Posterior vena cava (tissue), 2 donors: ENCODE measurements at regions not wholly inside any gene's neighbourhood (a gene's known extent, or its start where the extent isn't known, plus 50 kb on each side); places are given as distances from the start of the nearest gene placed in this dataset.
"Not testable (repeated sequence)": the region's sequence is repeated elsewhere in the genome, so short reads cannot be mapped to it uniquely, and the experiment has no call there.

Source experiments
- DNase-seq: peaks from one replicate; pipeline ENCODE4 v3.0.0-alpha.2; 2020; ENCODE audit warnings: low spot score
- intact Hi-C, 2 donors: fragments of 100-400 bp; cut with DNase I; formaldehyde crosslinking; loops; one replicate each; pipeline versions ENCODE4 v1.14.1 to v1.14.2; 2022 to 2023
- donor health status: DM: yes; HTN: yes; CAD: no.
- donor health status: DM: yes; HTN: yes; CAD: no.

DNA sequence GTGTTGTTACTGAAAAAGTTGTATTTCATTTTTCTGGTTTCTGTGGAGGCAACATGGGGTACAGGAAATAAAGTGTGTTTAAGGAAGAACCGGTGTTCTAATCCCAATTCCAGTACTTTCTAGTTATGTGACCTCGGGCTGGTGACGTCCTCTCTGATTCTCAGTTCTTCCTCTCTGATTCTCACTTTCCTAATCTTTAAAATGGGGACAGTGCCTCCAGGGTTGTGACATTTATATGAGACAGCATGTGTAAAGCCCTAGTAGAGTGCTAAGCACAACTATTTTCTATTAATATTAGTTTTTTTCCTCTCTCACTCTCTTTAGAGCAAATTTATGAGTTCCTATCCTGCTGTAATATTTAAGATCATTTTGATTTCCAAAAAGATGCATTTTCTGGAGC is 50.9 kb upstream of the PTPDC1 start:
- intact Hi-C loops, result no loop called here
- no peak for DNase-seq

DNA sequence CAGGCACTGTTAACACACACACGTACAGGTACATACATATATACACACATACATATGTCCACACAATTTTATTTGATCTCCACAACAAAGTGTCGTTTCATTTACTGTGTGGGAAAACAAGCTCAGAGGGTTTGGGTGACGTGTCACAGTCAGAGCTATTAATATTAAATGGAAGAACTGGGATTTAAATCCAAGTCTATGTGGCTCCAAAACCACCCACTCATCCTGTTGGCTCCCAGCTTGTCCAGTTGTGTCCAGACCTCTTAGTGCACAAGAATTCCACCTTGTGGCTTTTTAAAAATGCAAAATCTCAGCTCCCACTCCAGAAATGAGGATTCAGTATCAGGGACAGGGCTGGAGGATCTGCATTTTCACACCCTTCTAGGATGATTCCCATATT is 52.3 kb upstream of the PTPDC1 start:
- no peak for DNase-seq
- intact Hi-C loops, result no loop called here

GRCh38 chr9:94031380-94031779 is 52.9 kb upstream of the PTPDC1 start:
- intact Hi-C loops, result no loop called here
- no peak for DNase-seq

GRCh38 chr9:94030318-94031179 is 53.7 kb upstream of the PTPDC1 start:
- peak; percentile 96 for DNase-seq
- intact Hi-C loops, result no loop called here

GRCh38 chr9:94029932-94030317 is 54.3 kb upstream of the PTPDC1 start:
- no peak for DNase-seq
- intact Hi-C loops, result no loop called here

GRCh38 chr9:94026816-94027215 is 57.4 kb upstream of the PTPDC1 start:
- no peak for DNase-seq
- intact Hi-C loops, result no loop called here

- intact Hi-C loops, DNase-seq: not testable (repeated sequence)
Measured at GRCh38 chr9:94022476-94022875, 61.8 kb upstream of the PTPDC1 start.

DNA sequence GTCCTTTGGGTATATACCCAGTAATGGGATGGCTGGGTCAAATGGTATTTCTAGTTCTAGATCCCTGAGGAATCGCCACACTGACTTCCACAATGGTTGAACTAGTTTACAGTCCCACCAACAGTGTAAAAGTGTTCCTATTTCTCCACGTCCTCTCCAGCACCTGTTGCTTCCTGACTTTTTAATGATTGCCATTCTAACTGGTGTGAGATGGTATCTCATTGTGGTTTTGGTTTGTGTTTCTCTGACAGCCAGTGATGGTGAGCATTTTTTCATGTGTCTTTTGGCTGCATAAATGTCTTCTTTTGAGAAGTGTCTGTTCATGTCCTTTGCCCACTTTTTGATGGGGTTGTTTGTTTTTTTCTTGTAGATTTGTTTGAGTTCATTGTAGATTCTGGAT is 63.4 kb upstream of the PTPDC1 start:
- DNase-seq, intact Hi-C loops: not testable (repeated sequence)

GRCh38 chr9:94018628-94019027 is 63.5 kb upstream of the BARX1 start:
- DNase-seq, result no peak
- intact Hi-C loops, result no loop called here

- intact Hi-C loops, result no loop called here
- DNase-seq, result no peak
Measured at GRCh38 chr9:94017939-94018531, 62.9 kb upstream of the BARX1 start.

- intact Hi-C loops, result no loop called here
- DNase-seq, result no peak
Measured at GRCh38 chr9:94016744-94017143, 61.6 kb upstream of the BARX1 start.

DNA sequence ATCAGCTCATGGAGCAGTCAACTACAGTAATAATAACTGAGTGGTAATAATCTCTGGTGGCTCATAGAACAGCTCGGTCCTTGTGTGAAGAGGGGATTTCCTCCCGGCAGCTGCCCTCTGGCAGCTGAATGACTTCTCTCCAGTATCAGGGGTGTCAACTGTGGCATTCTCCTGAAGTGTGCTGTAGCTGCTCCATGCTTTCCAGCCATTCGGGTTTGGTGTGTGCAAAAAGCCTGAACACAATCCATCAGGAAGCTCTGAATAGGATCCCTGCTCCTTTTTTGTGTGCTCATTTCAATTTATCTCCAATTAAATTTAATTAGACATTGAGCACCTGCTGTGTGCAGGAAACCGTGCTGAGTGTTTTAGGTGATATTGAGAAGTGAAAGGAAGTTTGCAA is 59.8 kb upstream of the BARX1 start:
- intact Hi-C loops, result no loop called here
- no peak for DNase-seq

DNA sequence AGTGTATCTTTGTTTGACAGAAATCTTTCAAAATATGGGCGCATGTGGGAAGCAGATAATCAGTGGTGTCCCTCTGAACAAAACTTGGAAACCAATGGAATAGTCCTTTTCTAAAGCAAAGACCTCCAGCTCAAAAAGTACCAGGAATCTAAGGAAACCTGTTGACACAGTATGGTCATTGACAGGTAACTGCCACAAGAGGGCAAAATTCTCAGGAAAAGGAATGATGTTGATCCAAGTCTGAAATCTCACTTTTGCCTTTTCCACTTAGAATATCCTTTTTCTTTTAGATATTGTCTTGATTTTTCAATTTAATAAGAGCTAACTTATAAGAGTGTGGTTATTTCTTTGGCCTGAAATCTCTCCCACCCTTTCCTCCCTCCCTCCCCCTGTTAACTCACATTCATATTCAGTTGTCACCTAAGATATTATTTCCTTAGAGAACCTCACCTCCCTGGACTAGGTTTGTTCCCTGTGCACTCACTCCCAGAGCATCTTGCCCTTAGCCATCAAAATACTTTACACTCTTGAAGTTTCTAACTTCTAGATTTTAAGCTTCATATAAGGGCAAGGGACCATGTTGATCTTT is 59.0 kb upstream of the BARX1 start:
- no peak for DNase-seq
- intact Hi-C loops, result no loop called here

GRCh38 chr9:94010980-94011533 is 55.9 kb upstream of the BARX1 start:
- no peak for DNase-seq
- intact Hi-C loops, result no loop called here

DNA sequence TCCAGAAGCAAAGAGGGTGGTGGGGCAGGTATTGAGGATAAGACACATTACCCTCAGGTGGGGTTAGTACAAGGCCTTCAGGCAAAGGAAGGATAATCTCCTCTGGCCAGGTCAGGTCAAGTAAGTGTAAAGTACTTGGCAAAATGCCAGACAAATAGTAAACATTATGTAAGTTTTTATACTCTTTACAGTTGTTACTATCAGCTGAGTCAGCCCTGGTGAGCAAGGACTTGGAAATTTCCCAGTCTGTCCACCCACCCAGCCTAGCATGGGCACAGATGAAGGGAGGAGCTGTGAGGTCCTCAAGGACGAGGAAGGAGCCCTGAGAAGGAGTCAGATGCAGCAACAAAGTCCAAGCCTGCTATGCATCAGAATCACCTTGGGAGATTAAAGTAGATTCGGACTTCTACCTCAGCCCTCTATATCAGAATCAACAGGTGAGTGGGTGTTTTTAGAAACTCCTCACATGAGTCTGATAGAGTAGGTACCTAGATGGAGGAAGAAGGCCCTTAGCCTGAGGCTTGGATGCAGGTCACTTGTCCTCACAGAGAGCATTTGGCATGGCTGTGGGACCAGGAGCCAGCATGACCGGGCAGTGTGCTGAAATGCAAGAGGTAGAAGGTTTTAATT is 50.2 kb upstream of the BARX1 start:
- no peak for DNase-seq
- intact Hi-C loops, result no loop called here
